Heart right ventricle (tissue), 16 donors: ENCODE measurements at regions not wholly inside any gene's neighbourhood (a gene's known extent, or its start where the extent isn't known, plus 50 kb on each side); places are given as distances from the start of the nearest gene placed in this dataset.

ENCODE experiments used
- ATAC-seq, 8 donors: fragments of 200-7000 bp; cut with Tn5 transposase; one replicate each; pipeline ENCODE4 v1.9.1; 2020; ENCODE audit warnings: mild to moderate bottlenecking in 8 of 8, moderate library complexity in 8 of 8, moderate number of reproducible peaks in 1 of 8
- DNase-seq, 2 donors: peaks; one replicate each; pipeline ENCODE4 v3.0.0-alpha.2; 2020
- H3K27ac ChIP-seq, 10 donors: fragments of 200-600 bp; sonication (generic) in 2 of 10; one replicate each; pipeline versions ENCODE4 v1.5.0 to v1.8.0; 2020 to 2022; ENCODE audit warnings: mild to moderate bottlenecking in 3 of 10
- H3K27me3 ChIP-seq, 7 donors: fragments of 200-600 bp; one replicate each; pipeline ENCODE4 v1.8.0; 2021 to 2022; ENCODE audit warnings: mild to moderate bottlenecking in 2 of 7
- H3K36me3 ChIP-seq, 9 donors: fragments of 200-600 bp; sonication (generic) in 1 of 9; one replicate each; pipeline versions ENCODE4 v1.5.0 to v1.8.0; 2020 to 2022; ENCODE audit warnings: mild to moderate bottlenecking in 2 of 9
- H3K4me1 ChIP-seq, 9 donors: fragments of 200-600 bp; sonication (generic) in 1 of 9; one replicate each; pipeline versions ENCODE4 v1.5.0 to v1.8.0; 2020 to 2022; ENCODE audit warnings: mild to moderate bottlenecking in 4 of 9
- H3K4me3 ChIP-seq, 10 donors: fragments of 200-600 bp; sonication (generic) in 2 of 10; one replicate each; pipeline versions ENCODE4 v1.5.0 to v1.8.0; 2020 to 2022; ENCODE audit warnings: mild to moderate bottlenecking in 7 of 10, moderate library complexity in 2 of 10
- H3K9me3 ChIP-seq, 11 donors: fragments of 200-600 bp in 10 of 11; sonication (generic) in 2 of 11; one replicate each; pipeline versions ENCODE4 v1.5.0 to v1.8.0; 2013 to 2022; ENCODE audit warnings: mild to moderate bottlenecking in 2 of 11, control low read depth in 1 of 11, moderate library complexity in 1 of 11
- CTCF ChIP-seq, 9 donors: fragments of 200-600 bp; sonication (generic) in 2 of 9; IDR thresholded peaks; one replicate each; pipeline versions ENCODE4 v1.5.0 to v1.8.0; 2021 to 2022; ENCODE audit warnings: antibody characterized with exemption in 9 of 9, mild to moderate bottlenecking in 5 of 9, moderate library complexity in 1 of 9
- WGBS, 2 donors: extraction: QIAGEN DNeasy Blood & Tissue Kit; methylation state at CpG; one replicate each; pipeline ENCODE4 v1.1.7; 2013; ENCODE audit warnings: inconsistent platforms in 1 of 2; 5-methylcytosine and 5-hydroxymethylcytosine counted together
- intact Hi-C, 10 donors: fragments of 100-400 bp; cut with DNase I; formaldehyde crosslinking; loops; one replicate each; pipeline versions ENCODE4 v1.11.1 to v1.14.2; 2022
- donor health status: Arrhythmogenic right ventricular cardiomyopathy.
- donor health status: ischemic (EF 13 %, LVEDD 7.1; RV severe dilation, severe dysfunction).
- donor health status: healthy with polysubstance abuse.
- donor health status: DM: no; HTN: yes; CAD: no.
- donor health status: DM: no; HTN: no; CAD: no.
- donor health status: ischemic (EF 25% LVEDD 6.9; RV normal size, moderate dysfunction).
- donor health status: ischemic (EF 25% LVEDD 5.7; RV mildly dilated, moderate dysfunction).
- donor health status: healthy.
- donor health status: DM: yes; HTN: yes; CAD: no.
- donor health status: Ischemic cardiomyopathy.
- donor health status: ischemic (EF 35%, LVEDD 5.7; RV mildly dilated, moderate dysfunction).
- donor health status: nonischemic (EF 11% LVEDD 7.7; RV severe dilation, severe dysfunction).
- donor health status: DM: yes; HTN: yes; CAD: no.
- donor health status: PGD.
- donor health status: ischemic (EF 29% LVEDD 5.4; RV normal size, mild dysfunction).
- donor health status: nonischemic (EF 23%, LVEDD 6.1; RV moderate dilation, normal function).

- no peak for ATAC-seq
- H3K4me3 ChIP-seq, result no peak overlapping the region
- TF ChIP-seq CTCF (IDR thresholded peaks at IDR 0.05), result no peak
- intact Hi-C loops, result no loop called here
- no peaks in the 10 kb centered on the region for H3K4me1 ChIP-seq
- no peak for DNase-seq
- H3K36me3 ChIP-seq, result no peaks in the 10 kb centered on the region
- no peak overlapping the region for H3K27ac ChIP-seq
- peaks cover 0 to 7% (median 0%) of the 10 kb centered on the region in 11 donors for H3K9me3 ChIP-seq
- no peaks in the 10 kb centered on the region for H3K27me3 ChIP-seq
- 51 to 59% methylated on average over 3 of the region's 3 CpGs for WGBS, 2 donors
These were observed 425.4 kb downstream of the JRKL start for GRCh38 chr11:96815236-96815635.

GRCh38 chr11:96817482-96818399 is 427.9 kb downstream of the JRKL start:
- no peaks in the 10 kb centered on the region for H3K4me1 ChIP-seq
- TF ChIP-seq CTCF (IDR thresholded peaks at IDR 0.05), result no peak
- DNase-seq (no peak), ATAC-seq (no peak)
- H3K36me3 ChIP-seq, result no peaks in the 10 kb centered on the region
- intact Hi-C loops, result no loop called here
- H3K27me3 ChIP-seq, result no peaks in the 10 kb centered on the region
- WGBS, 2 donors, result 25 to 34% methylated on average over 3 of the region's 3 CpGs
- no peak overlapping the region for H3K27ac ChIP-seq
- H3K9me3 ChIP-seq, result peaks cover 0 to 7% (median 0%) of the 10 kb centered on the region in 11 donors
- no peak overlapping the region for H3K4me3 ChIP-seq

GRCh38 chr11:96827164-96827563 is 437.4 kb downstream of the JRKL start:
- H3K27me3 ChIP-seq, result no peaks in the 10 kb centered on the region
- intact Hi-C loops, result loop anchor here in 5 of 10 donors (2.0 to 10.0 kb wide), 3 partner anchors 314 to 362 kb away; no protein-coding TSS in a partner anchor
- H3K27ac ChIP-seq, result no peak overlapping the region
- peak in 4 of 8 donors; percentile 61 to 73 (median 68) for ATAC-seq
- no peak overlapping the region for H3K4me3 ChIP-seq
- no peaks in the 10 kb centered on the region for H3K36me3 ChIP-seq
- WGBS, 2 donors, result 49 to 55% methylated on average over 4 of the region's 4 CpGs
- peak in 7 of 9 donors; percentile 12 to 58 (median 49) for TF ChIP-seq CTCF (IDR thresholded peaks at IDR 0.05)
- H3K9me3 ChIP-seq, result no peaks in the 10 kb centered on the region
- H3K4me1 ChIP-seq, result peaks cover 0 to 5% (median 0%) of the 10 kb centered on the region in 9 donors
- no peak for DNase-seq

GRCh38 chr11:96841792-96842191 is 452.0 kb downstream of the JRKL start:
- Histone ChIP-seq H3K9me3 (no peaks in the 10 kb centered on the region), H3K4me1 (no peaks in the 10 kb centered on the region), H3K27ac (no peak overlapping the region), H3K4me3 (no peak overlapping the region), H3K36me3 (no peaks in the 10 kb centered on the region), H3K27me3 (no peaks in the 10 kb centered on the region)
- no peak for DNase-seq
- intact Hi-C loops, result no loop called here
- 79 to 83% methylated on average over 2 of the region's 2 CpGs for WGBS, 2 donors
- no peak for ATAC-seq
- no peak for TF ChIP-seq CTCF (IDR thresholded peaks at IDR 0.05)
